ENCODE measurements at regions not wholly inside any gene's neighbourhood (a gene's known extent, or its start where the extent isn't known, plus 50 kb on each side); places are given as distances from the start of the nearest gene placed in this dataset.
A peak's percentile ranks its signal among the peaks of the same experiment; 100 is the strongest.

DNA sequence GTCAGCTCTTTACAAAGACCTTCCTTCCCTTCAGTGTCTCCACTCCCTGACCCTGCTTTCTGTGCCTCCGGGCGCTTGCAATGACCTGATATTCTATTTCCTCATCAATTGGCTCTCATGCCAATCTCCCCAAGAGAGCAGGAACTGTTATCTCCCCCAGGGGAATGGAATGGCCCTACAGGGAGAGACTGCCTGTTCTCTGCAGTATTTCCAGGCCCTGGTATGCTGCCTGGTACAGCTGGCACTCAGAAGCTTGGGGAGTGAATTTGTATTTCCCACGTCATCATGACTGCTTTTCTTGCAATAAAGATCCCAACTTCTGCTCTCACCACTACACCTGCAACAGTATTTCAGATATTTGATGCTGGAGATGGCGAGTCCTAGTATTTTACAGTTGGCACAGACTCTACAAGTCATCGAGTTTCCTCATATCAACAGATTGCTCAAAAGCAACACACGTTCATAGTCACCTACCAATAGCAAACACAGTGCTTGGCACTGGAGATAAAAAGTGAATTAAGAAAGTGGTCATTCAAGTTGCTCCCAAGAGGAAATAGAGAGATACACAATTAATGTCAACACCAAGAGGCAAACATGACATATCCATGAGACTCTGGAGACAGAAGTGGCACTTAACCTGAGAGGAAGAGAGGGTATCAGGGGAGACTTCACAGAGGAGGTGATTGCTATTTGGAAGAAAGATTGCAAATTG lies 90.5 kb upstream of the EGFL6 start:
- Histone ChIP-seq H3K27ac (no peak overlapping the region), H3K36me3 (no peaks in the 10 kb centered on the region), H3K9me3 (no peaks in the 10 kb centered on the region), H3K4me3 (replicated peaks in 1 of 3) (no peak overlapping the region), H3K4me1 (no peaks in the 10 kb centered on the region), H3K27me3 (no peaks in the 10 kb centered on the region)
- 89 to 90% methylated on average over 5 of the region's 6 CpGs for WGBS, 2 donors
- DNase-seq: no peak
- TF ChIP-seq POLR2A (IDR thresholded peaks at IDR 0.05): no peak
- TF ChIP-seq, protein P1, sequence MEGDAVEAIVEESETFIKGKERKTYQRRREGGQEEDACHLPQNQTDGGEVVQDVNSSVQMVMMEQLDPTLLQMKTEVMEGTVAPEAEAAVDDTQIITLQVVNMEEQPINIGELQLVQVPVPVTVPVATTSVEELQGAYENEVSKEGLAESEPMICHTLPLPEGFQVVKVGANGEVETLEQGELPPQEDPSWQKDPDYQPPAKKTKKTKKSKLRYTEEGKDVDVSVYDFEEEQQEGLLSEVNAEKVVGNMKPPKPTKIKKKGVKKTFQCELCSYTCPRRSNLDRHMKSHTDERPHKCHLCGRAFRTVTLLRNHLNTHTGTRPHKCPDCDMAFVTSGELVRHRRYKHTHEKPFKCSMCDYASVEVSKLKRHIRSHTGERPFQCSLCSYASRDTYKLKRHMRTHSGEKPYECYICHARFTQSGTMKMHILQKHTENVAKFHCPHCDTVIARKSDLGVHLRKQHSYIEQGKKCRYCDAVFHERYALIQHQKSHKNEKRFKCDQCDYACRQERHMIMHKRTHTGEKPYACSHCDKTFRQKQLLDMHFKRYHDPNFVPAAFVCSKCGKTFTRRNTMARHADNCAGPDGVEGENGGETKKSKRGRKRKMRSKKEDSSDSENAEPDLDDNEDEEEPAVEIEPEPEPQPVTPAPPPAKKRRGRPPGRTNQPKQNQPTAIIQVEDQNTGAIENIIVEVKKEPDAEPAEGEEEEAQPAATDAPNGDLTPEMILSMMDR (IDR thresholded peaks at IDR 0.05): no peak
- intact Hi-C loops (cut with DNase I): no loop called here

DNA sequence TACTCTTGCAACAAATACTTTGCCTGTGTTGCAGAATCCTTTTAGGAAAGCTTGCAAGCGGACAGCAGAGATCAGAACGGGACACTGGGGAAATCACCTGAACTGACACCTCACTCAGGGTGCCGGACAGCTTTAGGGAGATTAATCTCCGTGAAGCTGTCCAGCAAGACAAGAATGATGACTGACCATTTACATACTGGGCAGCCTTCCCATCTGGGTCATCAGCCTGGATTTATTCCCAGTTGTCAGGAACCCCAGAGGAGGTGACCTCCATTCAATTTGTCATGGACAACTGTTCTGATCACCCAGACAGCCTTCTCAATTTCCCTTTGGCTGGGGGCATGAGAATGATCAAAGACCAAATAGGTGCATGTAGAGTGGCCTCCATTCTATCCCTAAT lies 93.0 kb upstream of the EGFL6 start:
- peaks cover 0 to 8% of the 10 kb centered on the region in 2 donors for H3K4me1 ChIP-seq
- no peaks in the 10 kb centered on the region for H3K27me3 ChIP-seq
- TF ChIP-seq, protein P1 (IDR thresholded peaks at IDR 0.05): no peak
- TF ChIP-seq POLR2A (IDR thresholded peaks at IDR 0.05): no peak
- no peaks in the 10 kb centered on the region for H3K36me3 ChIP-seq
- H3K9me3 ChIP-seq: no peaks in the 10 kb centered on the region
- H3K4me3 ChIP-seq (replicated peaks in 1 of 3): no peak overlapping the region
- no peak for DNase-seq
- intact Hi-C loops (cut with DNase I): no loop called here
- H3K27ac ChIP-seq: no peak overlapping the region
- 98 to 100% methylated on average over 2 to 3 of the region's 4 CpGs for WGBS, 2 donors

DNA sequence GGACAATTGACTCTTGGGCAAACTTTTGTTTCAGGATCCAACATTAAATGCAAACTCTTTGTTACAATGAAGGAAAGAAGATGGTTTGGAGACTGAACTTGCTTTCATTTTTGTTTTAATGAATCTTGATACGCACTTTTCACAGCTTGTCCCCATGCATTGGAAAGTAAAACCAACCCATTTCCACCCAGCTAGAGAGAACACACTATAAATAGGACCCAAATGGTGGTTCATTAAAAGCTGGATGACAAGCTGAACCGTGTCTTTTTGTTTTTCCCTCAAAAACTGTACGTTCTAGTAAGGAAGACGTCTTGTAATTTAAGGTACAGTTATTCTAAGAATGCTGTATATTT lies 95.3 kb upstream of the EGFL6 start:
- Histone ChIP-seq H3K4me3 (replicated peaks in 1 of 3) (no peak overlapping the region), H3K9me3 (no peaks in the 10 kb centered on the region), H3K4me1 (peaks cover 0 to 8% of the 10 kb centered on the region in 2 donors), H3K27ac (peak overlapping the region in 2 of 3 donors; percentile 58 to 67), H3K36me3 (no peaks in the 10 kb centered on the region), H3K27me3 (no peaks in the 10 kb centered on the region)
- WGBS, 2 donors: 66 to 90% methylated on average over 4 of the region's 4 CpGs
- intact Hi-C loops (cut with DNase I): no loop called here
- no peak for DNase-seq
- no peak for TF ChIP-seq POLR2A (IDR thresholded peaks at IDR 0.05)
- TF ChIP-seq, protein P1 (IDR thresholded peaks at IDR 0.05): no peak

- TF ChIP-seq POLR2A (IDR thresholded peaks at IDR 0.05): no peak
- TF ChIP-seq, protein P1 (IDR thresholded peaks at IDR 0.05): no peak
- Histone ChIP-seq H3K9me3 (no peaks in the 10 kb centered on the region), H3K4me1 (peaks cover 0 to 8% of the 10 kb centered on the region in 2 donors), H3K27ac (peak overlapping the region in 2 of 3 donors; percentile 58 to 67), H3K4me3 (replicated peaks in 1 of 3) (no peak overlapping the region), H3K27me3 (no peaks in the 10 kb centered on the region), H3K36me3 (no peaks in the 10 kb centered on the region)
- 21 to 33% methylated on average over 8 to 9 of the region's 9 CpGs for WGBS, 2 donors
- DNase-seq: no peak
- intact Hi-C loops (cut with DNase I): no loop called here
Measured at GRCh38 chrX:13473442-13474163, 95.8 kb upstream of the EGFL6 start.

DNA sequence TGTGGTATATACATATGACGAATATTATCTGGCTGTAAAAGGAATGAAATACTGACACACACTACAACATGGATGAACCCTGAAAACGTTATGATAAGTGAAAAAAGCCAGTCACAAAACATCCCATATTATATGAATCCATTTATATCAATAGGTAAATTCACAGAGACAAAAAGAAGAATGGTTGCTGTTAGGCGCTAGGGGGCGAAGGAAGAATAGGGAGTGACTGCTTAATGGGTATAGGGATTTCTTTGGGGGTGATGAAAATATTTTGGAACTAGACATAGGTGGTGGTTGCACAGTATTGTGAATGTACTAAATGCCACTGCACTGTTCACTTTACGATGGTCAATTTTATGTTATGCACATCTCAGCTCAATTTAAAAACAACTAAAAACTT lies 96.4 kb upstream of the EGFL6 start:
- H3K9me3 ChIP-seq: no peaks in the 10 kb centered on the region
- 60% methylated on average over 5 of the region's 5 CpGs for WGBS, 2 donors
- intact Hi-C loops (cut with DNase I): no loop called here
- H3K27me3 ChIP-seq: no peaks in the 10 kb centered on the region
- no peak overlapping the region for H3K4me3 ChIP-seq (replicated peaks in 1 of 3)
- DNase-seq: no peak
- peaks cover 0 to 8% of the 10 kb centered on the region in 2 donors for H3K4me1 ChIP-seq
- peak overlapping the region in 2 of 3 donors; percentile 5 to 58 for H3K27ac ChIP-seq
- H3K36me3 ChIP-seq: no peaks in the 10 kb centered on the region
- no peak for TF ChIP-seq POLR2A (IDR thresholded peaks at IDR 0.05)
- TF ChIP-seq, protein P1 (IDR thresholded peaks at IDR 0.05): no peak
